OCI-M2 (cell line): ENCODE measurements at regions not wholly inside any gene's neighbourhood (a gene's known extent, or its start where the extent isn't known, plus 50 kb on each side); places are given as distances from the start of the nearest gene placed in this dataset.
"Not testable (repeated sequence)": the region's sequence is repeated elsewhere in the genome, so short reads cannot be mapped to it uniquely, and the experiment has no call there.

Source experiments
- DNase-seq: peaks from one replicate; lab custom pipeline; 2025; ENCODE audit not compliant: unreplicated experiment; lab: John Stamatoyannopoulos, UW

DNA sequence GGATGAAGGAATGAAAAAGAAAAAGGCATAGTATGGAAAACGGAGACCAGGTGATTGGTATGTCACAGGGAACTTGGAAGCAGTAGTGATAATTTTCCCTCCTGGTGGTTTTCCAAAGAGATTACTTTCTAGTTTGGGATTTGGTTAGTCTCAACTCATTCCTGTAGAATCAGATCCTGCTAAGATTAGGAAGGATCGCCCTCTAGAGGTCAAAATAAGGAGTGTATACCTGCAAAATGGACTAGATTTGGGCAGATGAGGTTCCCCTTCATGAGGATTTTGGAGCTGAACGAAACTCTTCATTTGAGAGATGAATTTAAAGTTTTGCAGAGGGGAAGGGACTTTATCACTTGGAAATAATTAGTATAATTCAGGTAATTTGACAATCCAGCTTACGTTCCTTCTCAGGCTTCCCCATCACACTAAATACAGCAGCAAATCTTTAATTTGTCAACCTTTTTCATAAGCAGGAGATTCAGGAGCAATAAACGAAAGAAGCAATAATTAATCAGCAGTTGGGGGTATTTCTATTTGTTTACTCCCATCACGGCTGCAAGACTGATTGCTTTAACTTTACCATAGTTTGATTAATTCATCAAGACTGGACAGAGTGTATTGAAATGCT is 65.2 kb downstream of the CCDC195 start:
- no peak for DNase-seq

DNA sequence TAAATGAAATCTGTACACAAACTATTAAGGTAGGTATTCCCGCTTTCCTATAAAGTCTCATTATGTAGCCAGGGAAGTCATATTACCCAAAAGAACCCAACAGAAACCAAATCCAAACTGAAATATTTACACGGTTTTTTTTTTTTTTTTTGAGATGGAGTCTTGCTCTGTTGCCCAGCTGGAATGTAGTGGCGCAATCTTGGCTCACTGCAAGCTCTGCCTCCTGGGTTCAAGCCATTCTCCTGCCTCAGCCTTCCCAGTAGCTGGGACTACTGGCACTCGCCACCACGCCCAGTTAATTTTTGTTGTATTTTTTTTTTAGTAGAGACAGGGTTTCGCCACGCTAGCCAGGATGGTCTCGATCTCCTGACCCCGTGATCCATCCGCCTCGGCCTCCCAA is 62.5 kb upstream of the CUL3 start:
- DNase-seq = not testable (repeated sequence)

GRCh38 chr2:224646242-224646846 is 61.2 kb upstream of the CUL3 start:
- DNase-seq = peak; percentile 5

- no peak for DNase-seq
These were observed 60.6 kb upstream of the CUL3 start for GRCh38 chr2:224645722-224646121.

DNA sequence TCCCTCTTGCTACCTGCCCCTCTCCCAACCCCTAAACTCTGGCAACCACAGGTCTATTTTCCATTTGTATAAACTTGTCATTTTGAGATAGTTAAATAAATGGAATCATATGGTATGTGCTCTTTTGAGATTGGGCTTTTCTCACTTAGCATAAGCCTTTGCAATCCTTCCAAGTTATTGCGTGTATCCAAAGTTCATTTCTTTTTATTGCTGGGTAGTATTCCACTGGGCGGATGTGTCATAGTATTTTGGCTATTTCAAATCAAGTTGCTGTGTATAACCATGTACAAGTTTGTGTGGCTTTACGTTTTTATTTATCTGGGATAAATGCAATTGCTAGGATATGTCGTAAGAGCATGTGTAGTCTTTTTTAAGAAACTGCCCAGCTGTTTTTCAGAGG is 55.5 kb upstream of the CUL3 start:
- DNase-seq = no peak

- no peak for DNase-seq
These were observed 53.2 kb upstream of the CUL3 start for GRCh38 chr2:224638301-224638823.
